OCI-LY7 (cell line): ENCODE measurements at regions not wholly inside any gene's neighbourhood (a gene's known extent, or its start where the extent isn't known, plus 50 kb on each side); places are given as distances from the start of the nearest gene placed in this dataset.

Experiments used
- EZH2phosphoT487 ChIP-seq: fragments of 200-600 bp; sonication (generic); IDR thresholded peaks from 2 replicates; pipeline ENCODE4 v1.6.1; 2018; ENCODE audit warnings: low read depth, borderline replicate concordance, mild to moderate bottlenecking, mixed run types, antibody characterized with exemption, low read length, moderate library complexity, mixed read lengths
- TF ChIP-seq, protein P1 (sequence below): fragments of 200-600 bp; sonication (generic); conservative IDR thresholded peaks from 2 replicates; pipeline ENCODE4 v1.5.1; 2014; ENCODE audit warnings: mild to moderate bottlenecking, antibody characterized with exemption, low read length, moderate library complexity, mixed read lengths

DNA sequence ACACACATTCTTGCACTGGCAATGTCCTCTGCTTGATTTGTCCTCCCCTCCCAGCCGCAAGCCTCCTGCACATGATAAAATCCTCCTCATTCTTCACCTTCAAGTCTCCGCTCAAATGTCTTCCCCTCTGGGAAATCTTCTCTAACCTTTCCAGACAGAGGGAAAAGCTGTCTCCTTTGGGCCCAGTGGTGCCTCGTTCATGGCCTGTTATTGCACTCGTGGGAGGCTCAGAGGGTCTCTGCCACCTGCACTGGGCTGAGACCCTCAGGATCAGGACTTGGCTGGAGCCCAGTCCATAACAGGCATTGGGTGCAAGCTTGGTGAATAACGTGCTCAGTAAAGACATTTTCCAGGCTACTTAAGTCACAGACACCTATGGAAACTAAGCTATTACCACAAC is 68.6 kb downstream of the PTGR3 start:
- TF ChIP-seq EZH2phosphoT487 = no peak
- TF ChIP-seq, protein P1, sequence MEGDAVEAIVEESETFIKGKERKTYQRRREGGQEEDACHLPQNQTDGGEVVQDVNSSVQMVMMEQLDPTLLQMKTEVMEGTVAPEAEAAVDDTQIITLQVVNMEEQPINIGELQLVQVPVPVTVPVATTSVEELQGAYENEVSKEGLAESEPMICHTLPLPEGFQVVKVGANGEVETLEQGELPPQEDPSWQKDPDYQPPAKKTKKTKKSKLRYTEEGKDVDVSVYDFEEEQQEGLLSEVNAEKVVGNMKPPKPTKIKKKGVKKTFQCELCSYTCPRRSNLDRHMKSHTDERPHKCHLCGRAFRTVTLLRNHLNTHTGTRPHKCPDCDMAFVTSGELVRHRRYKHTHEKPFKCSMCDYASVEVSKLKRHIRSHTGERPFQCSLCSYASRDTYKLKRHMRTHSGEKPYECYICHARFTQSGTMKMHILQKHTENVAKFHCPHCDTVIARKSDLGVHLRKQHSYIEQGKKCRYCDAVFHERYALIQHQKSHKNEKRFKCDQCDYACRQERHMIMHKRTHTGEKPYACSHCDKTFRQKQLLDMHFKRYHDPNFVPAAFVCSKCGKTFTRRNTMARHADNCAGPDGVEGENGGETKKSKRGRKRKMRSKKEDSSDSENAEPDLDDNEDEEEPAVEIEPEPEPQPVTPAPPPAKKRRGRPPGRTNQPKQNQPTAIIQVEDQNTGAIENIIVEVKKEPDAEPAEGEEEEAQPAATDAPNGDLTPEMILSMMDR = no peak
